HCT116 (cell line): ENCODE measurements at regions not wholly inside any gene's neighbourhood (a gene's known extent, or its start where the extent isn't known, plus 50 kb on each side); places are given as distances from the start of the nearest gene placed in this dataset.

Experiments
- ATAC-seq: fragments of 200-7000 bp; cut with Tn5 transposase; 2 replicates; pipeline ENCODE4 v1.9.1; 2020; ENCODE audit warnings: mild to moderate bottlenecking, moderate library complexity
- BruUV-seq: library from RNA; stranded (reverse); fragments of 400-500 nt; replicated peaks from 2 replicates; lab custom pipeline; 2021; lab: Mats Ljungman, UMichigan
- CTCF ChIA-PET: fragments of 300-600 bp; sonication (Branson Sonifier 250); formaldehyde crosslinking; loops from one replicate; lab custom pipeline; 2021; ENCODE audit warnings: antibody characterized with exemption; lab: Charles Lee
- POLR2A ChIA-PET: fragments of 300-600, 350-600 bp; sonication (Branson Sonifier 250); formaldehyde crosslinking; loops from one replicate; lab custom pipeline; 2021; ENCODE audit warnings: antibody characterized with exemption; lab: Charles Lee
- RAD21 ChIA-PET, 2 experiments: fragments of 300-600 bp; sonication (Branson Sonifier 250); formaldehyde crosslinking; loops; one replicate each; lab custom pipeline; 2023; ENCODE audit warnings: low total read pairs in 2 of 2; ENCODE audit not compliant: uncharacterized antibody in 2 of 2, unreplicated experiment in 2 of 2, low non-redundant PET in 1 of 2; lab: Charles Lee
- DNase-seq: peaks from one replicate; pipeline ENCODE4 v3.0.0-alpha.2; 2010; ENCODE audit warnings: low read depth, low spot score
- H2AFZ ChIP-seq: fragments of 200-600 bp; shearing (Covaris generic), sonication (generic); 2 replicates; pipeline ENCODE4 v1.6.1; 2017; ENCODE audit warnings: low read depth, mixed run types, mixed read lengths, antibody characterized with exemption, low read length; ENCODE audit not compliant: poor library complexity, severe bottlenecking
- H3K27ac ChIP-seq: 2 replicates; pipeline ENCODE4 v1.5.1; 2012; ENCODE audit warnings: low read depth, low read length
- H3K27me3 ChIP-seq: fragments of 200-600 bp; sonication (generic); 2 replicates; pipeline ENCODE4 v1.6.1; 2016; ENCODE audit warnings: mixed run types, low read length, mixed read lengths; ENCODE audit not compliant: insufficient read depth
- H3K36me3 ChIP-seq, 2 experiments: fragments of 200-500 bp in 1 of 2; fragments of 200-600 bp in 1 of 2; sonication (Bioruptor generic) in 1 of 2; sonication (generic) in 1 of 2; 2 replicates each; pipeline versions ENCODE4 v1.5.1 to v1.6.1; 2014 to 2016; ENCODE audit warnings: low read length in 2 of 2, inconsistent platforms in 1 of 2, mixed read lengths in 1 of 2, mixed run types in 1 of 2; ENCODE audit not compliant: insufficient read depth in 2 of 2, control insufficient read depth in 1 of 2
- H3K4me1 ChIP-seq, 2 experiments: fragments of 200-600 bp in 1 of 2; sonication (generic) in 1 of 2; 2 replicates each; pipeline versions ENCODE4 v1.5.1 to v1.6.1; 2012 to 2017; ENCODE audit warnings: low read length in 2 of 2, inconsistent platforms in 1 of 2, mild to moderate bottlenecking in 1 of 2, mixed read lengths in 1 of 2, mixed run types in 1 of 2, moderate library complexity in 1 of 2; ENCODE audit not compliant: insufficient read depth in 2 of 2, control insufficient read depth in 1 of 2
- H3K4me2 ChIP-seq: fragments of 200-600 bp; sonication (generic); 2 replicates; pipeline ENCODE4 v1.6.1; 2017; ENCODE audit warnings: mixed run types, low read length, mixed read lengths
- H3K4me3 ChIP-seq, 2 experiments: fragments of 200-600 bp in 1 of 2; sonication (generic) in 1 of 2; replicated peaks in 1 of 2; 2 replicates each; pipeline ENCODE4 v1.5.1; 2011 to 2016; ENCODE audit warnings: low read length in 2 of 2, control low read depth in 1 of 2, low read depth in 1 of 2, mild to moderate bottlenecking in 1 of 2, mixed read lengths in 1 of 2, mixed run types in 1 of 2
- H3K79me2 ChIP-seq: fragments of 200-600 bp; sonication (generic); 2 replicates; pipeline ENCODE4 v1.6.1; 2017; ENCODE audit warnings: mild to moderate bottlenecking, mixed run types, low read length, moderate library complexity, mixed read lengths; ENCODE audit not compliant: insufficient read depth
- H3K9ac ChIP-seq: fragments of 200-600 bp; sonication (generic); 2 replicates; pipeline ENCODE4 v1.6.1; 2016; ENCODE audit warnings: low read length, mixed read lengths
- H3K9me2 ChIP-seq: fragments of 200-600 bp; sonication (generic), shearing (Covaris generic); 2 replicates; pipeline ENCODE4 v1.6.1; 2017; ENCODE audit warnings: mixed run types, mild to moderate bottlenecking, moderate library complexity; ENCODE audit not compliant: insufficient read depth
- H3K9me3 ChIP-seq, 2 experiments: fragments of 200-500 bp in 1 of 2; fragments of 200-600 bp in 1 of 2; sonication (Bioruptor generic) in 1 of 2; sonication (generic) in 1 of 2; 2 replicates each; pipeline ENCODE4 v1.6.1; 2014 to 2017; ENCODE audit warnings: low read length in 2 of 2, mixed read lengths in 2 of 2, inconsistent platforms in 1 of 2, low read depth in 1 of 2, mild to moderate bottlenecking in 1 of 2, mixed run types in 1 of 2, moderate library complexity in 1 of 2; ENCODE audit not compliant: control insufficient read depth in 1 of 2, insufficient read depth in 1 of 2
- H4K20me1 ChIP-seq: fragments of 200-600 bp; sonication (generic), shearing (Covaris generic); 2 replicates; pipeline ENCODE4 v1.6.1; 2017; ENCODE audit warnings: mixed run types, mild to moderate bottlenecking, moderate library complexity; ENCODE audit not compliant: insufficient read depth
- ATF3 ChIP-seq: IDR thresholded peaks from 2 replicates; pipeline ENCODE4 v1.6.1; 2012
- CEBPB ChIP-seq: IDR thresholded peaks from 2 replicates; pipeline ENCODE4 v1.6.1; 2012; ENCODE audit warnings: low read depth
- ELF1 ChIP-seq: IDR thresholded peaks from 2 replicates; pipeline ENCODE4 v1.6.1; 2012; ENCODE audit warnings: low read depth, borderline replicate concordance
- FOSL1 ChIP-seq: IDR thresholded peaks from 2 replicates; pipeline ENCODE4 v1.6.1; 2012; ENCODE audit warnings: low read depth
- JUND ChIP-seq: IDR thresholded peaks from 2 replicates; pipeline ENCODE4 v1.6.1; 2012
- RAD21 ChIP-seq: IDR thresholded peaks from 2 replicates; pipeline ENCODE4 v1.6.1; 2012; ENCODE audit warnings: low read depth, mild to moderate bottlenecking
- REST ChIP-seq: IDR thresholded peaks from 2 replicates; pipeline ENCODE4 v1.6.1; 2012; ENCODE audit warnings: low read depth
- SIN3A ChIP-seq: IDR thresholded peaks from 2 replicates; pipeline ENCODE4 v1.6.1; 2012; ENCODE audit warnings: low read depth
- SRF ChIP-seq: IDR thresholded peaks from 2 replicates; pipeline ENCODE4 v1.6.1; 2012; ENCODE audit warnings: low read depth
- ZFX ChIP-seq: fragments of 450-650 bp; IDR thresholded peaks from 2 replicates; pipeline ENCODE4 v1.6.1; 2017
- ZNF274 ChIP-seq: fragments of 200-500 bp; sonication (Bioruptor generic); IDR thresholded peaks from 2 replicates; pipeline ENCODE4 v1.6.1; 2014; ENCODE audit warnings: mild to moderate bottlenecking, low read depth, low read length, inconsistent platforms
- intact Hi-C: fragments of 100-400 bp; cut with micrococcal nuclease; formaldehyde crosslinking; loops from 2 replicates; pipeline ENCODE4 v1.10.0; 2022
- TF ChIP-seq, protein P1 (sequence below): IDR thresholded peaks from 2 replicates; pipeline ENCODE4 v1.6.1; 2012

GRCh38 chr10:65340340-65340739 lies 1585.5 kb upstream of the LRRTM3 start:
- Histone ChIP-seq H3K4me1 (no peaks in the 10 kb centered on the region), H3K9me2 (no peaks in the 10 kb centered on the region), H3K9ac (no peak overlapping the region), H3K27ac (no peak overlapping the region), H3K4me2 (no peak overlapping the region), H2AFZ (no peak overlapping the region), H3K36me3 (no peaks in the 10 kb centered on the region), H3K9me3 (no peaks in the 10 kb centered on the region), H3K79me2 (no peaks in the 10 kb centered on the region), H3K27me3 (no peaks in the 10 kb centered on the region), H3K4me3 (no peak overlapping the region), H4K20me1 (no peaks in the 10 kb centered on the region)
- ATAC-seq (no peak), DNase-seq (no peak)
- CTCF ChIA-PET: no interaction called here
- POLR2A ChIA-PET: no interaction called here
- RAD21 ChIA-PET: no interaction called here
- no TSS peak for BruUV-seq
- TF ChIP-seq RAD21: no peak
- intact Hi-C loops: no loop called here

DNA sequence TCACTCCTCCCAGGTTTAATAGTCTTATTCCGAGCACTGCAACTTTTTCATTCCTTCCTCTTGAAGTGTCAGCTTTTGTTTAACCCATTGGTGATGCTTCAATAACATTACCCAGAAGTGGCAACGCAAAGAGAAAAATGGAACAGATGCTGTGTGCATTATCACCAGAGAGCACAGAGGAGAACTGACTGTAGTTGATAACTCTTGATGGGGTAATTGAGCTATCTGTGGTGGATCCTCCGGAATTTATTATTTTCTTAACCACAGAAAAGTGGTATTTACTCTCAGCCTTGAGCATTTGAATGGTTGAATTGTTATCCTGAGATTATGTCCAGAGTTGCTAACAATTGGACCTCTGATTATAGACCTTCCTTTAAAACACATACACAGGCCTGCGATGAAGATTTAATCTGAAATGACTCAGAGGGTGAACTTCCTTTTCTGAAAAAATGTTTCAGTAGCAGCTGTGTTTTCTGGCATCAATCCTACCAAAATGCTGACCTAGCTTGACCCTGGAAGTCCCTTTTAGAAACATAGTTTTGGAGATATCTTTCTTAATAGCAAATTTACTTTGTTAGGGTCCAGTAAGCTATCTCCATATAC lies 1584.4 kb upstream of the LRRTM3 start:
- H4K20me1 ChIP-seq: no peaks in the 10 kb centered on the region
- ChIA-PET CTCF (no interaction called here), RAD21 (no interaction called here), POLR2A (no interaction called here)
- no peaks in the 10 kb centered on the region for H3K9me3 ChIP-seq
- H3K9me2 ChIP-seq: no peaks in the 10 kb centered on the region
- H3K4me3 ChIP-seq: no peak overlapping the region
- ATAC-seq: no peak
- H2AFZ ChIP-seq: peak overlapping the region; percentile 46
- intact Hi-C loops: no loop called here
- H3K79me2 ChIP-seq: no peaks in the 10 kb centered on the region
- DNase-seq: no peak
- H3K27ac ChIP-seq: no peak overlapping the region
- TF ChIP-seq SIN3A: no peak
- H3K4me2 ChIP-seq: no peak overlapping the region
- BruUV-seq: no TSS peak
- H3K36me3 ChIP-seq: no peaks in the 10 kb centered on the region
- no peaks in the 10 kb centered on the region for H3K27me3 ChIP-seq
- H3K4me1 ChIP-seq: no peaks in the 10 kb centered on the region
- no peak overlapping the region for H3K9ac ChIP-seq

DNA sequence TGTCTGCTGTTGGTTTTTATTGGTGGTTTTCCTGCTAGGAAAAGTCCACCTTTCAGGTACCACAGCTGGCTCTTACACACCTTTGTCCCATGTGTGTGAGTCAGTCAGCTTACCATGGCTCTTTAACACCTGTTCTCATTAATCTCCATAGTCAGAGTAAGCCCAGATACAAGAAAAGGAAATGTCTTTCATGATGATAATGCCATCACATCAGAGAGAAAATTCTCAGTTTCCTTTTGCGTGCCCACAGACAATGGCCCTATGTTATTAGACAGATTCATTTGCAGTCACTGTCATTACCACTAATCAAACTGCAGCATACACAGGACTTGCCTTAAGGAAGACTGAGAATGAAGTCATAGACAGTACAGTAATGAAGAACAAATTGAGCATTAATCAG lies 1583.6 kb upstream of the LRRTM3 start:
- CTCF ChIA-PET: no interaction called here
- no peak for DNase-seq
- TF ChIP-seq ZFX: no peak
- TF ChIP-seq, protein P1, sequence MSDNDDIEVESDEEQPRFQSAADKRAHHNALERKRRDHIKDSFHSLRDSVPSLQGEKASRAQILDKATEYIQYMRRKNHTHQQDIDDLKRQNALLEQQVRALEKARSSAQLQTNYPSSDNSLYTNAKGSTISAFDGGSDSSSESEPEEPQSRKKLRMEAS: no peak
- no peak for TF ChIP-seq FOSL1
- TF ChIP-seq RAD21: no peak
- no peak for TF ChIP-seq ELF1
- no peak for TF ChIP-seq CEBPB
- TF ChIP-seq ATF3: no peak
- no peak for TF ChIP-seq ZNF274
- no peak for TF ChIP-seq JUND
- no peak for TF ChIP-seq REST
- no peak for TF ChIP-seq SRF

More for the DNA sequence above, 1583.6 kb upstream of the LRRTM3 start:
- Histone ChIP-seq H3K36me3 (no peaks in the 10 kb centered on the region), H3K9me2 (no peaks in the 10 kb centered on the region), H3K9me3 (no peaks in the 10 kb centered on the region), H3K4me2 (no peak overlapping the region), H3K27me3 (no peaks in the 10 kb centered on the region), H4K20me1 (no peaks in the 10 kb centered on the region), H3K79me2 (no peaks in the 10 kb centered on the region), H3K27ac (no peak overlapping the region), H3K4me3 (no peak overlapping the region), H2AFZ (no peak overlapping the region), H3K4me1 (no peaks in the 10 kb centered on the region), H3K9ac (no peak overlapping the region)
- no TSS peak for BruUV-seq
- RAD21 ChIA-PET: no interaction called here
- no peak for ATAC-seq
- intact Hi-C loops: no loop called here
- POLR2A ChIA-PET: no interaction called here
